ENCODE measurements at regions not wholly inside any gene's neighbourhood (a gene's known extent, or its start where the extent isn't known, plus 50 kb on each side); places are given as distances from the start of the nearest gene placed in this dataset.

GRCh38 chr21:23977971-23978370, 1629.3 kb downstream of the MRPL39 start:
- H3K4ac ChIP-seq (ENCODE audit: low read depth, low read length), result no peak overlapping the region
- no peak overlapping the region for H3K4me3 ChIP-seq (ENCODE audit: insufficient read depth, low read depth, low read length)
- no peak overlapping the region for H2BK120ac ChIP-seq (ENCODE audit: low read depth, low read length)
- no peak overlapping the region for H4K91ac ChIP-seq (ENCODE audit: insufficient read depth, low read depth, low read length)
- no peak overlapping the region for H3K4me2 ChIP-seq (ENCODE audit: low read depth, low read length)
- no peak overlapping the region for H2BK20ac ChIP-seq (ENCODE audit: low read depth, low read length)
- no peak overlapping the region for H2AK5ac ChIP-seq (ENCODE audit: low read depth, low read length)
- H2AFZ ChIP-seq (replicated peaks; ENCODE audit: low read length, poor library complexity), result no peak overlapping the region
- H3K79me1 ChIP-seq (ENCODE audit: low read depth in 1 of 2, low read length in 2 of 2), result no peaks in the 10 kb centered on the region
- ChIA-PET POLR2A (ENCODE audit: unreplicated experiment) (no interaction called here), CTCF (no interaction called here)
- H4K20me1 ChIP-seq (ENCODE audit: insufficient read depth, low read length), result no peaks in the 10 kb centered on the region
- dilution Hi-C loops (cut with HindIII; ENCODE audit: low sequenced_read_pairs, unreplicated experiment), result no loop called here
- no peak overlapping the region for H2BK5ac ChIP-seq (ENCODE audit: low read depth, low read length, poor library complexity, severe bottlenecking)
- H3K27ac ChIP-seq (ENCODE audit: insufficient read depth, low read length), result no peak overlapping the region
- no peak for DNase-seq
- no TSS peak for BruUV-seq (replicated peaks)
- no peak for ATAC-seq (ENCODE audit: low read depth)
- TF ChIP-seq MXI1 (IDR thresholded peaks at IDR 0.05; ENCODE audit: borderline replicate concordance, low read depth, low read length) (no peak), MAZ (IDR thresholded peaks at IDR 0.05; ENCODE audit: borderline replicate concordance, low read depth, low read length) (no peak), SMC3 (IDR thresholded peaks at IDR 0.05; ENCODE audit: low read depth, low read length) (no peak), RCOR1 (IDR thresholded peaks at IDR 0.05; ENCODE audit: insufficient replicate concordance, low read length) (no peak), RFX5 (IDR thresholded peaks at IDR 0.05; ENCODE audit: low read depth, low read length) (no peak), USF2 (IDR thresholded peaks at IDR 0.05; ENCODE audit: low read depth, low read length) (no peak), ELK1 (IDR thresholded peaks at IDR 0.05; ENCODE audit: borderline replicate concordance, low read depth, low read length) (no peak), MAFK (IDR thresholded peaks at IDR 0.05; ENCODE audit: low read depth, low read length) (no peak), CEBPB (IDR thresholded peaks at IDR 0.05; ENCODE audit: low read depth, low read length) (no peak), CHD1 (IDR thresholded peaks at IDR 0.05; ENCODE audit: low read depth, low read length) (no peak)
- H3K18ac ChIP-seq (ENCODE audit: low read depth, low read length), result no peak overlapping the region
- no peak overlapping the region for H3K56ac ChIP-seq (ENCODE audit: extremely low read depth, insufficient read depth, low read length)
- H3K14ac ChIP-seq (replicated peaks; ENCODE audit: low read depth, low read length), result no peak overlapping the region
- no peaks in the 10 kb centered on the region for H3K4me1 ChIP-seq (ENCODE audit: control insufficient read depth, insufficient read depth, low read length)
- H4K8ac ChIP-seq (ENCODE audit: low read depth in 2 of 2, low read length in 2 of 2), result no peak overlapping the region
- H3K9me3 ChIP-seq (ENCODE audit: control insufficient read depth, insufficient read depth, low read length), result peaks cover 4% of the 10 kb centered on the region; the same call in 1 of the 2 replicates
- H4K5ac ChIP-seq (ENCODE audit: low read depth, low read length), result no peak overlapping the region
- no peak overlapping the region for H3K23ac ChIP-seq (ENCODE audit: low read depth, low read length)
- no peak overlapping the region for H2AK9ac ChIP-seq (replicated peaks; ENCODE audit: low read depth, low read length, poor library complexity)
- no peak overlapping the region for H2BK15ac ChIP-seq (ENCODE audit: low read depth, low read length)
- no peak overlapping the region for H3K9ac ChIP-seq (ENCODE audit: low read depth, low read length)
- in situ Hi-C loops (cut with MboI; ENCODE audit: low sequenced_read_pairs), result no loop called here
- WGBS, 2 experiments (ENCODE audit: extremely low coverage in 2 of 2, insufficient read length in 1 of 2), result no CpG with 5 or more reads among the region's 2 CpGs
- H3K27me3 ChIP-seq (ENCODE audit: control insufficient read depth, insufficient read depth, low read length), result no peaks in the 10 kb centered on the region
- intact Hi-C loops (cut with micrococcal nuclease), result no loop called here
- H3K9me1 ChIP-seq (ENCODE audit: insufficient read depth, low read length), result no peaks in the 10 kb centered on the region
- no peaks in the 10 kb centered on the region for H3K36me3 ChIP-seq (ENCODE audit: control insufficient read depth, insufficient read depth, low read length)

Measured in IMR-90 (cell line).